HG03432 (cell line): ENCODE measurements at regions not wholly inside any gene's neighbourhood (a gene's known extent, or its start where the extent isn't known, plus 50 kb on each side); places are given as distances from the start of the nearest gene placed in this dataset.
A peak's percentile ranks its signal among the peaks of the same experiment; 100 is the strongest.

Experiments
- ATAC-seq: cut with Tn5 transposase; IDR thresholded peaks from one replicate; pipeline ENCODE4 v1.9.1; 2021; ENCODE audit warnings: mild to moderate bottlenecking, moderate library complexity; ENCODE audit not compliant: unreplicated experiment

DNA sequence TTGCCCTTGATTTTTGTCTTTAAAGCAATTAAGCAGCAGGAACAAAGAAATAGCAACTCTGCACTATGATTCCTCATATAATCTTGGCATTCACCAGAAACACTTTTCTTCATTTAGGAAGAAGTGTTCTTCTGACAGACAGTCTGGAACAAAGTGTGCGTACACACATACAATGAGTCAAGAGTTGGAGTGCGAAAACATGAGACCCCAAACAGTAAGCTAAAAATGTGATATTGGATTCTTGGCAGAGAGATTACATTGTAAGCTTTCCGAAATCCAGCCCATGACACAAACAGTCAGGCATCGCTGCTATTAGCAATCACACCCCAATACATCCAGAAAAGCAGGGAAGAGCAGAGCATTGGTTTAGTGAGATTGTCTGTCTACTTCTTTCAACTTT, 306.7 kb upstream of the TBC1D5 start:
- ATAC-seq, result no peak

GRCh38 chr3:18047052-18047451, 304.6 kb upstream of the TBC1D5 start:
- no peak for ATAC-seq

- no peak for ATAC-seq
These were observed 303.9 kb upstream of the TBC1D5 start for GRCh38 chr3:18046131-18046915.

DNA sequence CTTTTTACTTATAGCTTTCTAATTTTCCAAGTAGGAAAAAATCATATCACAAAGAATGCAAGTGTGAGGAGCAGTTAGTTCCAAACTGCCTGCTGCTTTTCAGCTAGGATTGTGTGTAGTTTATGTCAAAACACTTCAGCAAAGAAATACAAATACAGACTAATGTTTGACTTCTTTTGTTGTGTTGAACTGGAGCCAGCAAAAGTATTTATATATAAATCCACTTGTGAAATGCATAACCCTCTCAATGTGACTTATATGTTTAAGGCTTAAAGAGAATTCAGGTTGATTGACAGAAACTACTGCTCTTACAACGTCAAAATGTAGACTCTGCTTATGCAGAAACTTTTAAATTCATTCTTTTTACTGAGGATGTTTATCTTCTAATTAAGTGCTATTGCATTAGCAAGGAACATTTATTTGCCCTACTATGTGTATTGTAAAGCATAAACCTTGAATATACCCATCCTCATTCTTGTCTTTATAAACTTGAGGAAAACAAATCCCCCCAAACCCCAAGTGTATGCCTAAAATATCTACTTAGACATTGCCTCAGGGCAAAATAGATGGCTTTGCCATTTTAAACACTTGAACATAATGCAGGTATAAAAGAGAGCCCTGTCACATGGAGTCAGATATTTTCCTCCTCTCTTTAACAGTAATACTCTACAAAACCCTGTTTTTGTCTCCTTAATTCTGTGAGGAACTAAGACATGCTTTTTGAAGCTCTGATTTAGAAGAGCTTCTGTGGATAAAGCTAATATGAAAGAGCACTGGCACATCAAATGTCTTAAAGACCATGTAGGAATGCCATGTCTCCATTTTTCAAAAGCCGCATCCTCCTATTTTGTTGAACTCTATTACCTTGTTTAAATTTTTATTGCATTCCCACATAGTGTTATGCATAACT, 302.8 kb upstream of the TBC1D5 start:
- ATAC-seq, result no peak

DNA sequence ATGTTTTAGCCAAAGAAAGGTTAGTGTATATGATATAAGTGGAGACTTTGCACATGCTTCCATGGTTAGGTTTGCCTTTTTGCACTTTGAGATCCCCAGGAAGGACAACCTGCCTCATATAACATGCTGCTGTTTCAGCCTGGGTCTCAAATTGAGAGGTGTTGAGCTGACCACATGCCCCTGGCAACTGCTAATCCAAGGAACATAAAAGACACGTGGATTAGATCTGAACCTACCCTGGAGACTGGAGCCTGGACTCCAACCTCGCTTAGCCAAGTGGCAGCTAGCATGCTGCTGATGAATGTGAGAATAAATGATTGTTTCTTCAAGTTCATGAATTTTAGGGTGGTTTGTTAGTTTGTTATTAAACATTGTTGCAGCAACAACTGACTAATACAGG, 301.8 kb upstream of the TBC1D5 start:
- ATAC-seq, result no peak

GRCh38 chr3:18036450-18036815, 294.0 kb upstream of the TBC1D5 start:
- no peak for ATAC-seq

DNA sequence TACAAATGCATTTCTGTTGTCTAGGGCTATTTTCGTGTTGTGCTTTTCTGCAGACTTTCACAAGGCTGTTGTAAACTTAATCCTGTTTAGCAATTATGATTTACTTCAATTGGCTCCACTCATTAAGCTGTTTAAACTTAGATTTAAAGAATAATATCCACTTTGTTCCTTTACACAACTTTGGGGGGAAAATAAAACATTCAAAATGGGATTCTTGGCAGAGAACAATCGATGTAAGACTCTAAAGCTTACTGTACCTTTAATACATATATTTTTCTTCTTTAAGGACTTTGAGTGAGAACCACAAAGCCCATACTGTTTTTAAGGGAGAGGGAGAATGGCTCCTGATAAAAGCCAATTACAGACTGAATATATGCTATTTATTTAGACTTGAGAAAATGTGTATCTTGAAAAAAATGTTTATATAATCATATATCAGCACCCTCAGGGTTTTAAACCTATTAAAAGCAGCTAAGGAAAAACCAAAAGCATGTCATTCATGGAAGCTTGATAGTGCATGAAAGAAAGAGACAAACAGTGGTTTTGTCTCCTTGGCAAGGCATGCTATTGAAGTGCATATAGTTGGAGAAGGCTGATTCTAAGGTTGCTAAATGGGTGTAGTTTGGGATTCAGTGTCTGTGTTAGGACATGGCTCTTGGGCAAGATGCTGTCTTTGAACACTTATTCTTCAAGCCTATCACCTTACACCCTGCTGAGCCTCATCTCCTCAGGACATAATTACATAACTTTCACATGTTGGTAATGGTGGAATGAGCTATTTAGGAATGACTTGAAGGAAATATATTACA, 293.4 kb upstream of the TBC1D5 start:
- no peak for ATAC-seq

GRCh38 chr3:18033581-18034108, 291.2 kb upstream of the TBC1D5 start:
- ATAC-seq, result no peak

DNA sequence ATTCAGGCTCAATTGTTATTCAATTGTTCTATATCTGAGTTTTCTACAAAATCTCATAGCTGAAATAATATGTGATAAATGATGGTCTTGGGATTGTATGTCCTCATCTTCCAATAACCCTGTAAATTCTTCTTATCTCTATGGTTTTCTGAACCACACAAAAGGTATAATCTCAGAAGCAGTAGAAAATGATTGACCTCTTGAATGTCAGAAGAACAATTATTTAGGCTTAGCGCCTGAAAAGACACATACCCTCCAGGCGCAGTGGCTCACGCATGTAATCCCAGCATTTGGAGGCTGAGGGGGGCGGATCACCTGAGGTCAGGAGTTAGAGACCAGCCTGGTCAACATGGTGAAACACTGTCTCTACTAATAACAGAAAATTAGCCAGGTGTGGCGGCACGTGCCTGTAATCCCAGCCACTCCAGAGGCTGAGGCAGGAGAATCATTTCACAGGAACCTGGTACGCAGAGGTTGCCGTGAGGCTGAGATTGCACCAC, 288.0 kb upstream of the TBC1D5 start:
- no peak for ATAC-seq

GRCh38 chr3:18027161-18027939, 284.9 kb upstream of the TBC1D5 start:
- ATAC-seq, result no peak

- ATAC-seq, result peak; percentile 64
These were observed 282.3 kb upstream of the TBC1D5 start for GRCh38 chr3:18024715-18025114.

DNA sequence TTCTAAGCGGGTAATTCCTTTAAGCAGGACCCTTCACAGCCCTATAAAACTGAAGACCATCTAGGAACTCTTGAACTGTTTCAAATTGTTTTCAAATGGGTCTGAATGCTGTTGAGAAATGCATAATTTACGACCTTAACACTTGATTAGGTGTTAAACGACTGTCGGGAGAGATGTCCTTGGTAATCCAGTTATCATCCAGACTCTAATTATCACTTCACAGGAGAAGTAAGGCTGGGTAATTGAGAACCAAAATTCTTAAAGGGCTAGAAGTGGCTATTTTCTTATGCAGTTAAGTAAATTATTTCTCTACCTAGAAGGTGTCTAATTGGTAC, 276.7 kb upstream of the TBC1D5 start:
- no peak for ATAC-seq

DNA sequence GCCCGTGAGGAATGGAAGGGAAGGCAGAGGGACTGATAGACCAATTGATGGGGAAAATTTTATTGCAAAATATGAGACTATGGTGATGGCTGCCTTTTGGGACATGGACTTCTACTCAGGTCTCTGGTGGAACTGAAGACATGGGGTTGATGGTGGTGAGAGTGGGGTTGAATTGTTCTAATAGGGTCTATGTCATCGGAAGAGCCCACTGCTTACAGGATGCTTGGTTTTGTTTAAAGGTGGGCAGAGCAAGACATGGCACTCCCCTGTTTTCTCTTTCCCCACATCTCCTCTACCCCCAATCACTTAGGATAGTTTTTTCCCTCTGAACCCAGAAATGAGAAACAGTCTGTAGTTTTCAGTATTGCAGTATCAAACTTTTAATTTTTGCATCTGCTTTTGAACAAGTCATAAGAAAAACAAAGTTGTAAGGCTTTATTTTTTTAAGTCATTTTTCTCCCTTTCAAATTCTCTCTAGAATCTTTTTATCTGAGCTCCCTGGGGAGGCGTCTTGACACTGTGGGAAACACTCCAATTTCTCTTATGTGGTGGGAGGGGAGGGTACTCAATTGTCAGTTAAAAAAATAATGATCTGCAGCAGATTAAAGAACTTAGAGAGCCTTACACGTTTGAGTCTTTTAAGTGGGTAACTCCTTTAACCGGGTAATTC, 276.2 kb upstream of the TBC1D5 start:
- ATAC-seq, result no peak

GRCh38 chr3:18016366-18016765, 273.9 kb upstream of the TBC1D5 start:
- ATAC-seq, result no peak

- no peak for ATAC-seq
These were observed 270.5 kb upstream of the TBC1D5 start for GRCh38 chr3:18012933-18013332.

GRCh38 chr3:18012436-18012835, 270.0 kb upstream of the TBC1D5 start:
- no peak for ATAC-seq

DNA sequence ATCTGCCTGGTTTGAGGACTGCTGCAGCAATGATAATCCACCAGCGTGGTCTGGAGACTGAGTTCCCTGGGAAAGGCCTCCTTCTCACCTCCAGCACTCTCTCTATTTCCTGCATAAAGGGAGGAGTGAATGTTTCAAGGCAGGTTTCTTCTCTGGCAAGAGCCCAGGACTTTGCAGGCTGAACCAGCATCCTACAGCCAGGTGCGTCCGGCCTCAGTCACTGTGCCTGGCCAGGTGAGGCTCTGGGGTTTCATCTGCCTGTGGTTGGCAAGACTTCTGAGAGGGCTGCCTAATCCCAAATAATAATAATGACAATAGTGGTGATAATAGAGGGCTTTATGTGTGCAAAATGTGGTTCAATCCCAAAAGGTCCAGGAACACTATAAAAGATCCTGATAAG, 269.0 kb upstream of the TBC1D5 start:
- no peak for ATAC-seq

- no peak for ATAC-seq
These were observed 267.6 kb upstream of the TBC1D5 start for GRCh38 chr3:18010001-18010400.

DNA sequence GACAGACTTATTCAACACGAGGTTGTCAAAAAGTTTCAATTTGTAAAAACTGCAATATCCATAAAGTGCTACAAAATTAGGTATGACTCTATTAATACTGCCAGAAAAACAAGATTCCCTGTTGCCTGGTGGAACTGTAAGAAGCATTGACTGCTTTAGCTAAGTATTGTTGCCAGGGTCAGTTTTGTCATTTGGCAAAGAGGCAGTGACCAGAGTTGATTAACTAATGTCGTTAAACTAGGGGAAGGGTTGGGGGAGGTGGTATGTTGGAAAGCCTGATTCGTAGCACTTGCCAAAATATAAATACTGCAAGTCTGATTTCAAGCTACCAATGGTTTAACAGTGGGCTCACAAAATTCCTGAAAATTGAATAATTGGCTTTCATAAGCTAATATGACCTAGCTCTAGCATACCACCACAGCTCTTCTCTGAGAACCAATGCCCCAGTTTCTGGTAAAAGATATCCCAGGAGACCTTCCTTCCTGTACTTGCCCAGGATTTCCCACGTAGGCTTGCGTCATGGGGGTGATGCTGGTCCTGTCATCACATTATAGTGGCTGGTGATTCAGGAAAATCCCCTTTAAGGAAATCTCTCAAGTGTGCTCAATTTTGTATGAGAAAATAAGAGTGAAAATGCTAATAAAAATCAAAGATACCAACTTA, 266.4 kb upstream of the TBC1D5 start:
- no peak for ATAC-seq
